ENCODE measurements at regions not wholly inside any gene's neighbourhood (a gene's known extent, or its start where the extent isn't known, plus 50 kb on each side); places are given as distances from the start of the nearest gene placed in this dataset.

- TF ChIP-seq CTCF (IDR thresholded peaks at IDR 0.05) = no peak
- no peak for TF ChIP-seq POLR2A (IDR thresholded peaks at IDR 0.05)
- no peak for TF ChIP-seq EP300 (IDR thresholded peaks at IDR 0.05)
These were observed 2164.0 kb downstream of the PCDH7 start for GRCh38 chr4:32884198-32884597.
